Uterus (tissue), 3 donors: ENCODE measurements at regions not wholly inside any gene's neighbourhood (a gene's known extent, or its start where the extent isn't known, plus 50 kb on each side); places are given as distances from the start of the nearest gene placed in this dataset.

ENCODE experiments used
- DNase-seq, 2 donors: peaks; one replicate each; pipeline ENCODE4 v3.0.0-alpha.2; 2019 to 2020
- H3K27ac ChIP-seq, 2 donors: fragments of 200-600 bp; sonication (generic); 1 replicate in 1 of 2; 2 replicates in 1 of 2; pipeline ENCODE4 v1.5.1; 2016 to 2018
- H3K27me3 ChIP-seq, 2 donors: fragments of 200-600 bp; sonication (generic); one replicate each; pipeline ENCODE4 v1.5.1; 2018 to 2019; ENCODE audit warnings: control low read depth in 1 of 2
- H3K36me3 ChIP-seq, 2 donors: fragments of 200-600 bp; sonication (generic); one replicate each; pipeline ENCODE4 v1.5.1; 2019; ENCODE audit warnings: control low read depth in 1 of 2
- H3K4me1 ChIP-seq, 2 donors: fragments of 200-600 bp; sonication (generic); one replicate each; pipeline ENCODE4 v1.5.1; 2018 to 2019; ENCODE audit warnings: control low read depth in 1 of 2
- H3K4me3 ChIP-seq, 2 donors: fragments of 200-600 bp; sonication (generic); 1 replicate in 1 of 2; 2 replicates in 1 of 2; pipeline ENCODE4 v1.5.1; 2018 to 2019; ENCODE audit warnings: mild to moderate bottlenecking in 1 of 2
- H3K9me3 ChIP-seq, 2 donors: fragments of 200-600 bp; sonication (generic); one replicate each; pipeline ENCODE4 v1.5.1; 2019; ENCODE audit warnings: control low read depth in 1 of 2
- CTCF ChIP-seq, 4 experiments: fragments of 200-600 bp in 2 of 4; fragments of 450-650 bp in 2 of 4; sonication (generic) in 2 of 4; IDR thresholded peaks; one replicate each; pipeline ENCODE4 v1.5.1; 2016 to 2019; ENCODE audit warnings: antibody characterized with exemption in 4 of 4, mild to moderate bottlenecking in 2 of 4, moderate library complexity in 1 of 4
- POLR2A ChIP-seq, 2 donors: fragments of 450-650 bp; IDR thresholded peaks; one replicate each; pipeline ENCODE4 v1.6.1; 2016; ENCODE audit warnings: antibody characterized with exemption in 2 of 2, mild to moderate bottlenecking in 1 of 2, moderate library complexity in 1 of 2
- intact Hi-C: fragments of 100-400 bp; cut with DNase I; formaldehyde crosslinking; loops from one replicate; pipeline ENCODE4 v1.15.1; 2023; ENCODE audit warnings: low total_unique reads
- donor health status: DM: yes; HTN: yes; CAD: no.

DNA sequence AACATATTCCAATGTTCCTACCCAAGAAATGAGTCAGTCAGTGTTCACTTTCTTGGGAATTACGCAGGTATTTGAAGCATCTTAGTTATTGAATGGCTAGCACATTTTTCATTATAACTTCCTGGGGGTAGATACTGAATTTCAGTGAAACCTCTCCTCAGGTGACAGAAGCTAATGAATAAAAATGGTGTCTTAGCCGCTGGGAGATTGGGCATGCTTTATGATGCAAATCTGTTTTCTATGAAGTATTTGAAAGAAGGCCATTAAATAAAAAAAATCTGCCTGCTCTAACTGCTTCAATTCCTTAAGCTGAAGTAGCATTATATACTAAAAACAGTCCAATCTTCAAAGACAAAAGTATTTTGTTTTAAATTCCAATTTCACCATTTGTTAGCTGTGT is 132.8 kb upstream of the CYRIA start:
- no peak for DNase-seq
- Histone ChIP-seq H3K4me3 (no peak overlapping the region), H3K9me3 (no peaks in the 10 kb centered on the region), H3K4me1 (no peaks in the 10 kb centered on the region), H3K27ac (no peak overlapping the region), H3K27me3 (no peaks in the 10 kb centered on the region), H3K36me3 (no peaks in the 10 kb centered on the region)
- TF ChIP-seq CTCF (IDR thresholded peaks at IDR 0.05) (no peak), POLR2A (IDR thresholded peaks at IDR 0.05) (no peak)
- intact Hi-C loops = no loop called here

- intact Hi-C loops = no loop called here
- Histone ChIP-seq H3K27me3 (no peaks in the 10 kb centered on the region), H3K9me3 (no peaks in the 10 kb centered on the region), H3K4me1 (no peaks in the 10 kb centered on the region), H3K27ac (no peak overlapping the region), H3K36me3 (no peaks in the 10 kb centered on the region), H3K4me3 (no peak overlapping the region)
- no peak for DNase-seq
- TF ChIP-seq POLR2A (IDR thresholded peaks at IDR 0.05) = no peak
- no peak for TF ChIP-seq CTCF (IDR thresholded peaks at IDR 0.05)
These were observed 125.9 kb upstream of the CYRIA start for GRCh38 chr2:16791496-16791895.

DNA sequence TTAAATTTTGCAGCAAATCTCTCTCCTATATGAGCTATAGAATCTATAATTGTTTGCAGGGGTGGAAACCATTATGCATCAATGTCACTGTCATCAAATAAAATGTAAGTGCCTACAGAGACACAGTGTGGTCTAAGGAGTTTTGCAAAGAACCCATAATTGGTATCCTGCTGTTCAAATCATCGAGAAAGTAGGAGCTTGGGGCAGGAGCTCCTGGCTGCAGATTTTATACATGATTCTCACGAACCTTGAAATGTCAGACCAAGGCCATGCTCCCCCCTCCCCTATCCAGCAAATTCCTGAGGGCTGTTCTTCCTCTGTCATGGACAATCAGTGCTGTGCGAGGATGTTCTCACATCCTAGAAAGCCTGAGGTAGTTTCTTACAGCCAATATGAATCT is 119.5 kb upstream of the CYRIA start:
- TF ChIP-seq CTCF (IDR thresholded peaks at IDR 0.05) (no peak), POLR2A (IDR thresholded peaks at IDR 0.05) (no peak)
- no peaks in the 10 kb centered on the region for H3K36me3 ChIP-seq
- intact Hi-C loops = no loop called here
- no peaks in the 10 kb centered on the region for H3K4me1 ChIP-seq
- DNase-seq = no peak
- H3K27ac ChIP-seq = no peak overlapping the region
- no peak overlapping the region for H3K4me3 ChIP-seq
- H3K9me3 ChIP-seq = no peaks in the 10 kb centered on the region
- H3K27me3 ChIP-seq = no peaks in the 10 kb centered on the region

GRCh38 chr2:16784652-16785051 is 119.0 kb upstream of the CYRIA start:
- Histone ChIP-seq H3K36me3 (no peaks in the 10 kb centered on the region), H3K4me3 (no peak overlapping the region), H3K9me3 (no peaks in the 10 kb centered on the region), H3K27me3 (no peaks in the 10 kb centered on the region), H3K27ac (no peak overlapping the region), H3K4me1 (no peaks in the 10 kb centered on the region)
- DNase-seq = no peak
- intact Hi-C loops = no loop called here
- TF ChIP-seq CTCF (IDR thresholded peaks at IDR 0.05) (no peak), POLR2A (IDR thresholded peaks at IDR 0.05) (no peak)

DNA sequence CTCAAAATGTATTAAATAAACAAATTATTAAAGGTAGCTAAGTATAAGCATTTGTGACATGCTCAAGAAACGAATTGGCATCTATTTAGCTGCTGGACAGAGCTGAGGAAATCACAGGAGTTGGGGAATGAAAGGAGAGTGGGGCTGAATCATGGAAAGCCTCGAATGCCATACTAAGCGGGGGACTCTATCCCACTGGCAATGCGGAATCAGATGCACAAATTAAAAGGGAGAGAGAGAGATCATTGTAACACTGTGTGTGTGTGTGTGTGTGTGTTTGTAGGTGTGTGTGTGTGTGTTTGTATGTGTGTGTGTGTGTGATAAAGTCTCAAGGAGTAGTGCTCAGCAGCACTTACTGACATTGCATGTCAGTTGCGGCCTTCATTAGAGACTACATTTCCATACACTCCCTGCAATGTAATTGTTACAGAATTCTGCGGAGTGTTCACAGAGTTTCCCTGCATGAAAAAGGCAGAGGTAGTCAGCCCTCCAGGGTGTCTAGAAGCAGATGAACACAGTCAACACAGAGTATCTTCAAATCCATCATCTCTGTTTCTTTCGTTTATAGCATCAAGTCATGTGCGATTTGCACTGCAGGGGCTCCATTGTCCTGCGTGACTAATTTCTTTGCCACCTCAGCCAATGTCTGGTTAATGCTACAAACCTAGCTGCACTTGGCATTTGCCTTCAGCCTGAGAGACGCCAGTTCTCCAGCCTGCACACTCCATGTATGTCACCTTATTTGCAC is 111.7 kb upstream of the CYRIA start:
- Histone ChIP-seq H3K4me1 (no peaks in the 10 kb centered on the region), H3K27ac (no peak overlapping the region), H3K27me3 (no peaks in the 10 kb centered on the region), H3K36me3 (no peaks in the 10 kb centered on the region), H3K4me3 (no peak overlapping the region), H3K9me3 (no peaks in the 10 kb centered on the region)
- no peak for TF ChIP-seq CTCF (IDR thresholded peaks at IDR 0.05)
- TF ChIP-seq POLR2A (IDR thresholded peaks at IDR 0.05) = no peak
- DNase-seq = no peak
- intact Hi-C loops = no loop called here
